Activated CD8-positive, alpha-beta memory T cell treated with anti-CD3 and anti-CD28 coated beads for 48 hours (primary cell): ENCODE measurements at regions not wholly inside any gene's neighbourhood (a gene's known extent, or its start where the extent isn't known, plus 50 kb on each side); places are given as distances from the start of the nearest gene placed in this dataset.
A peak's percentile ranks its signal among the peaks of the same experiment; 100 is the strongest.
"Not testable (repeated sequence)": the region's sequence is repeated elsewhere in the genome, so short reads cannot be mapped to it uniquely, and the experiment has no call there.

Experiments used
- DNase-seq, 3 experiments: peaks; one replicate each; pipeline ENCODE4 v3.0.0-alpha.2; 2020; ENCODE audit warnings: low read depth in 2 of 3, low spot score in 2 of 3

DNA sequence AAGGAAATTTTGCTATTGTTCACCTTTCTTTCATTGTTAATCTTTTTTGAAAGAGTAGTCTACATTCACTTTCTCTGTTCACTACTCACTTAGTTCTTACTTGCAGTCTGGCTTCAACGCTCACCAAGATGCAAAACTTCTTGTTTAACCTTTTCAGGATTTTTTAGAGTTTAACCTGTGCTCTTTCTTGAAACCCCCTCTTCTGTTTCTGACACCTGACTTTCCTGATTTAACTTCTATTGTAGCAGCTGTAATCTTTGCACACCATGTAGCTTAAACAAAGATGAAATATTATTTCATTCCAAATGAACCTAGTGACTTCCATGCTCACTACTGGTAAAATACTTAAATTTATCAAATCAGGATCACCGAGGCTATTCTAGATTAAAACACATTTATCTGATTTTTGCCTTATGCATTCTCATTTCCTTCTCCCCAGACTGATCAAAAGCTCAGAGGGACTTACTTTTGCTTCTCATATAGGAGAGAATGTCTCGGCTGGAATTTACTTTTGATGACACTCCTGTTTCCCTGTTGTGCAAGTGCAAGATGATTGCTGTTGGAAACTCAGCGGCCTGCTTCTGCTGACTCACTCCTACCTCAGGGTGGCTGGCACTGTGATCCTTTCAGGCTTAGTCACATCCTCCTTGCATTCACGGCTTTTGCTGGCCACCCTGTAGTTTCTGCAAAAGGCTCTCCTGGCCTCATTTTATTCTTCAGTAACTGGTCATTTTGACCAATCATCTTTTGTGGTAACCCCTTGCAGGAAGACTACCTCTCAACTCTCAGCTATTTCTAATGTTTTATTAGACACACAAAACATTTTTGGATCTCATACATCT lies 109.3 kb upstream of the IFNE start:
- DNase-seq = peak in 2 of 3 experiments; percentile 13 to 26

DNA sequence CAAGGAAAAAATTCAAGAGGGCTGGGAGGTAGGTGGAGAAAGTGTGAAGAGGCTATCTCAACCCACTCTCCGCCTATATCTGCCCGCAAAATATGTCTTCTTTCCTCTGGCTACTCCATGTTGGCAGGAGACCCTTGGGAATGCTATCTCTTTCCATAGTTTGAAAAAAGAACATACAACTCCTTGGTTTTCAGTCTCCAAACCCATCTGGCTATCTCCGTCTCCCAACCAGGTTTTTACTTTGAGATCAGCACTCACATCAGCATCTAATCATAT lies 109.9 kb upstream of the IFNE start:
- no peak for DNase-seq

DNA sequence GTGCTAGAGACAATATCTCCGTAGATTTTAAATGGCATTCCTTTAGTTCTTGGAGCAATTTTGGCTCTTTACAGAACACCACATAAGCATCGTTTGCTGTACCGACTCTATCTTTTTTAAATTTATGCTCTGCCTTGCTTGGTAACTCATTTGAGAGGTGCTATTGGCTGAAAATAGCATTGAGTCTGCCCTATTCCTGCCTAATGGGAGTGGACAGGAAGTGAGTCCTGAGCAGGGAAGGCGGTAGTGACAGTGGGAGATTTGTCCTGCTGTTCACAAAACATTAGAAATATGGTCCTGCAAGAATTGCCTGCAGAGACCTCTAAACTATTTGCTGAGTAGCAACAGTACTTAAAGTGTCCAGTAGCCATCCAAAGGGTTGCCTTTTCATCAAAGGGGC lies 115.2 kb upstream of the IFNE start:
- no peak for DNase-seq

DNA sequence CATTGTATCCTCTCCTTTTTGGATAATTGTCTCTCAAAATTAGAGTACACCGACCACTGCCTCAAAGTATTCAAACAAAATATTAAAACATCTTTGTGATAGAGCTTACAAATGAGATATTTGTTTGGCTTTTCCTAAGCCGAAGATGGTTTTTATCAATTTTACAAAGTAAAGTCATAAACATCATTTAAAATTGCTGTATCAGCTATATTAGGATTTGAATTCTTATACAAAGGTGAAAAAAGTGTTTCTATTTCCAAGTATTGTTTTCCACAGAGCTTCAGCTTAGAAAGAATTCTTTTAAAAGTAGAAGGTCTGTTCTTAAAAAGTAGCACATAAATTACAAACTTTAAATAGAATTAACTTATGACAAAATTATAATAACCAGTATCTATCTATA lies 116.6 kb upstream of the IFNE start:
- DNase-seq = no peak

DNA sequence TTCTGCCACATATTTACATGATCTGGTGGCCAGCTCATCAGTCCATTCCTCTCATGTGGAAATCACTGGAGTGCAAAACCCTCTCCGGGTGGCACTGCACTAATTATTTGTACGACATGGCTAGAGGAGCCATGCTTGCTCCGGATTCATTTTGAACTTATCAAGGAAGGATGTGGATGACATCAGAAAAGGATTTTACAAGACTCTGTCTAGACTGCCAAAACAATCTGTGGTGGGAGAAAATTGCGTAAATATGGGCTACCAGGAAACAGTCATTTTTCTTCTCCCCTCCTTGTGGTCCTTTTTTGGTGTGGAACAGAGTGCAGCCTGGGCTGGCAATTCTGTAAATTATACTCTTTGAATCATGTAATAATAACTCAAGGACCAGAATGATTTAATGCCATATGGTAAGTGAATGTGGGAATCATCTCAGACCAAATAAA lies 123.4 kb upstream of the IFNE start:
- no peak for DNase-seq

DNA sequence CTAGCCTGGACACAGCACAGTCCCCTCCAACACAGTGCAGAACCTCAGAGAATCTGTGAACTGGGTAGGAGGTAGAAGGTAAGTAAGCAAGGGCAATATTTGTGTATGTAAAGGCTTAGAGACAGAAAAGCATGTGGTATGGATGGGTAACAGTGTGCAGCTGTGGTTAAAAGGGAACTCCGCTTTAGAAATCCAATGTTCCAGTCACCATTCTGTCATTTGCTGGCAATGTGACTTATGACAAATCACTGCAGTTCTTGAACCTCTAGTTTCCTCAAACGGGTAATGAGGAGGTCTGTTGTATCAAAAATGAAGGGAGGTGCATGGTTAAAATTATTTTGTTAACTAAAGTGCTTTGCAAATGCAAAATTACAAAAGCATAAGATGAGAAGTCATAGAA lies 125.5 kb upstream of the IFNE start:
- DNase-seq = no peak

DNA sequence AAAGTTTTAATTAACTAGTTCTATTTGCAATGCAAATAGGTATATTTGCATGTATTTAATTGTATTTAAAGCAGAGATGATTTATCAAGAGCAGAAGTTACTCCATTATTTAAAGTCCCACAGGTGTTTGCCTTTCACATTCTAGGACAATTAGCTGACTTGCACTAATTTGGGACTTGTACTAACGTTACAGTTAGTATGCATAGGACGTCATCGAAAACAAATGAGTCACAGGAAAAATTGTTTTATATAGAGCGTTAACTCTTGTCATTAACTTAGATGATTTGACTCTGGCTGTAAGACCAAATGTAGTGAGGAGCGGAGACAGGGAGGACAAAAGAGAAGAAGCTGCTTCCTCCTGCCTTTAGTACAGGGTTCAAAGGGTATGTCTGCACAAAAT lies 126.1 kb upstream of the IFNE start:
- no peak for DNase-seq

DNA sequence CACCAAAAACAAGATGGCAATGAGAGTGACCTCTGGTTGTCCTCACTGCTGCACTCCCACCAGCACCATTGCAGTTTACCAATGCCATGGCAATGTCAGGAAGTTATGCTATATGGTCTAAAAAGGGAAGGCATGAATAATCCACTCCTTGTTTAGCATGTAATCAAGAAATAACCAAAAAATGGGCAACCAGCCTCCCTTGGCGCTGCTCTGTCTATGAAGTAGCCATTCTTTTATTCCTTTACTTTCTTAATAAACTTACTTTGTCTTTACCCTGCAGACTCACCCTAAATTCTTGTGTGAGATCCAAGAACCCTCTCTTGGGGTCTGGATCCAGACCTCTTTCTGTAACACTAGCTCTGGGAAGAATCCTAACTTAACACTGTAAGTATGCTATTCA lies 127.4 kb upstream of the IFNE start:
- no peak for DNase-seq

DNA sequence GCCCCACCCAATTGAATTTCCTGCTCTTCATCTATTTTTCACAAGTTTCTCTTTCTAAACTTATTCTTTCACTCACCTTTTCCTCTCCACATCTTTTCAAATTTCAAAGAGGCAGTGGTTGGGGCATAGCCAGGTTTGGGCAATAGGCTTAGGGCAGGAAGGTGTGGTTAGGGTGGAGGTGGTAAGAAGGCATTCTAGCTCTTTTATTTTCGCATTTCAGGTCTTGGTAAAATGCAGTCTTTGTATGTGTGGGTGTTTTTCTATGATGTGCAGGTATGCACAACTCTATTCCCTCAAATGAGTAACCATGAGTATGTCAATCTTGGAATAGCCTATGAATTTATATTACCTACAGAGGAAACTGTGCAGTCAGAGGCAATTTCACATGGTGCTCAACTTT lies 129.8 kb upstream of the IFNE start:
- no peak for DNase-seq

DNA sequence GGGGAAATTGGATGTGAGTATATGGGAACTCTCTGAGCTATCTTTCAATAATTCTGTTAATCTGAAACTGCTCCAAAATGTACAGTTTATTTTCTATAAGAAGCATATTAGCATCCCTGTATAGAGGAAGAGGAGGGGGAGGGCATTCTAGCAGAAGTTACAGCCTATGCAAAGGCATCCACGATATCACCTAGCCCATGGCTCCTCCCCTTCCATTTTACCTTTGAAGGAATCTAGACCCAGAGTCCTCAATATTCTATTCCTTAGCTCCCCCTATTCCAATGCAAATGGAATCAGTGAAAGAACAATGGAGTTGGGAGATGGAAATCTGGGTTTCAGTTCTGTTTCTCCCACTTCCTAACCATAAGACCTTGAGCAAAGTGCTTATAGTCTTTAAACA lies 132.9 kb upstream of the IFNE start:
- DNase-seq = no peak

DNA sequence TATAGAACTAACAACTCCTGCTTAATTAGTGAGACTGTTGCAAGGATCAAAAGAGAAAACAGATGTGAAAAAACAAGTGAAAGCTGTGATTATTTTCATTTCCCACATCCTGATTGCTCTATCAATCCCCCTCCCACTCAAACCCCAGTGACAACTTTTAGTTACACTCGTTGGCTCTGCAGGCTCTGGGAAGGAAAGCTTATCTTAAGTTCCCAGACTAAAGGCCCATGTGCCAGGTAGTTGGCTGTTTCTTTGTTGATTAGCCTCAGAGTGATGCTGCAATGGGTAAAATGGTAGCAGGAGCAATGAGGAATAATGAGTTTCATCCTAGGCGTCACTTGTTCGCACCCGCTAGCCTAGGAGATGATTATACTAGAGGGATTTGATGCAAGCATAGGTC lies 133.3 kb upstream of the IFNE start:
- no peak for DNase-seq

DNA sequence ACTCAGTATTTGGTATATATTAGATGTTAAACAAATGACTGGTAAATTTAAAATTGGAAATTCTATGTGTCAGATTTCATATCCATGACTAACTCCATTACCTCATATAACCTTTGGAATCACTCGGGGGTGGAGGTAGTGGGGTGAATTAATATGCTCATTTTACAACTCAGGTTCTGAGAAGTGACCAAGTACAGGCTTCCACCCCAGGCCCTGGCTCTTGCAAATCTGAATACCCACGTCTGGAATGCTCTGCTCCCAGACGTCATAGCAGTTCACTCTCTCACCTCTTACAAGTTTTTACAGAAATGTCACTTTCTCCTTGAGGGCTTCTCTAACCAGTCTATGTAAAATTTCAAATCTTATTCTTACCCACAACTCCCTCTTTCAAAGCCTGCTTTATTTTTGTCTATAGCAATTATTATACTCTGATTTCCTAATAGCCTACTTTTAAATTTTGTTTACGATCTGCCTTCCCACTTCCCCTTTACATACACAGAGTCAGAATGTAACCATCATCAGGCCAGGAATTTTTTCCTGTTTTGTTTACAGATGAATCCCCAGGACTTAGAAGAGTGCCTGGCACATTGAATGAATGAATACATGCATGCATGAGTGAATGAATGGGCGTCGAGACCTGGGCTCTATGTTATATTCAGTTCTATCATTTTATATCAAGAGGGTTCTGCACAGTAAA lies 134.1 kb upstream of the IFNE start:
- DNase-seq = no peak

DNA sequence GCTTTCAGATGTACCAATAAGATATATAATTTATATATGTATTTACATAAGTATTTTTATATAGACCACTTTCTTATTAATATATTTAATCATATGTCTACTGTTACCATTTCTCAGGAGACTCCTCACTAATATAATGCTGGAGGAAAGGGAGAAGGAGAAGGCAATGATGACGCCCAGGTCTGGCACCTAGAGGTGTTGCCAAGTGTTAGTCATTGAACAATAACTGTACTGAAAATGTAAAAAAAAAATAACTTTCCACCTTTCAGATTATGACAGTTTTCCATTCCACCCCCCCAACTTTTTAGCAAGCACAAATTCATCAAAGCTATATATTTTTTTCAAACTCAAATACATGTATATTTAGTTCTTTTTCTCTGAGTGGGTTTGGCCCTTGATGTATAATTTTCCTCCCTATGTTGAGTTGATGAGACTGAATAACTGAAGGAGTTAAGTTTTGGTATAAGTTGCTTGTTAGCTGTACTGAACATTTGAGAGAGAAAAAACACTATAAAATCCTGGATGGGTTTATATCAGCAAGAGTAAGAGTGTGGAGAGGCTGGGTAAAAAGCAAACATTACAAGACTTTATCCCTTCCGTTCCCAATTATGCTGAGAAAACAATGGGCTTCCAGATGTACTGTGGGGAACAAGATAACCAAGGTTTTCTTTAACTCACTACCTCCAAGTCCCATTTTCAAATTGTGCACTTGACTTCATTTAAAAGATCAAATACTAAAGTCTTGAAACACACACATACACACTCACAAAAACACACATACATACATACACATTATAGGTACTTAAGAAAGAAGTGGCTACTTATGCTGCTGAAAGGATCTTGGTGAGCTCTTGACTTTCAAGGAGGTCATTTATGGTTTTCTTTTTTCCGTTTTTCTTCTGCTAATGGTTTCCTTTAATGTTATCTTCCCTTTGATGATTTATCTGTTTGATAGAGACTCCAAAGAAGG lies 142.8 kb upstream of the IFNE start:
- DNase-seq = no peak

DNA sequence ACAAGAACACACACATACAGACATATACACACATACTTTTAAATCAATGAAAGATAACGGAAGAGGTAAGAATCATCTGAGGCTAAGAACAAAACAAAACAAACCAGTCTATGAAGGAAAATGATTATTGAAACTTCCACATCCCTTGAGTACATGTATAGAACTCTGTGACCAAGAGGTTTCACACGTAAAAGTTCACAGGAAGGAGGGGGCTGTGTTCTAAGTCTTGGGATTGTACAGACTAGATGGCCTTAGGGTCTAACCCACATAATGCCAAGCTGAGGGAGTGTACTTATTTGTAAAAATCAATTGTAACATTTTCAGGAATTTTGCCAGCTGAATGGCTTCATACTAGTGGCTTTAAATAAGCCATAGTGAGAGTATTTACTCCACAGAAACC lies 144.4 kb upstream of the IFNE start:
- DNase-seq = no peak

DNA sequence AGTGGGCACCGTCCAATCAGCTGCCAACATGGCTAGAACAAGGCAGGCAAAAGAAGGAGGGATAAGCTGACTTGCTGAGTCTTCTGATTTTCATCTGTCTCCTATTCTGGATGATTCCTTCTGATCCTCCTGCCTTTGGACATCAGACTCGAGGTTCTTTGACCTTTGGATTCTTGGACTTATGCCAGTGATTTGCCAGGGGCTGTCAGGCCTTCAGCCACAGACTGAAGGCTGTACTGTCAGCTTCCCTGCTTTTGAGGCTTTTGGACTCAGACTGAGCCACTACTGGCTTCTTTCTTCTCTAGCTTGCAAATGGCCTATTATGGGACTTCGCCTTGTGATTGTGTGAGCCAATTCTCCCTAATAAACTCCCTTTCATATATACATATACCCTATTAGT lies 146.8 kb upstream of the IFNE start:
- DNase-seq = not testable (repeated sequence)

DNA sequence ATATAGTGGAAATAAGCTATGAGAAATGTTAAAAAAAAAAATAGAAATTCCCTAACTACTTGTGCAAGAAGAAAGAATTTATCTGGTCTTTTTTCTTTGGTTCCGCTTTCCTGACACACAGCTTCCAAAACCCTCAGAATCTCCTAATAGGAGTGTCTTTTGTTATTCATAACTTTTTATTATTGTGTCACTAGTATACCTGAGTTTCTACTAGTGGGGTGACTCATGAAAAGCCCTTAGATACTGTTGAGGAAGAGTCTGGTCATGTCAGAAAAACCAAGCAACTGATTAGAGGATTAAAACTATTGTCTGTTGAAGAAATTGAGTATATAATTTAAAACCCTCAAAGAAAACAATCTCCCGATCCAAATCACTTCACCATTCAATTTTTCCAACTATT lies 152.8 kb upstream of the IFNE start:
- no peak for DNase-seq

DNA sequence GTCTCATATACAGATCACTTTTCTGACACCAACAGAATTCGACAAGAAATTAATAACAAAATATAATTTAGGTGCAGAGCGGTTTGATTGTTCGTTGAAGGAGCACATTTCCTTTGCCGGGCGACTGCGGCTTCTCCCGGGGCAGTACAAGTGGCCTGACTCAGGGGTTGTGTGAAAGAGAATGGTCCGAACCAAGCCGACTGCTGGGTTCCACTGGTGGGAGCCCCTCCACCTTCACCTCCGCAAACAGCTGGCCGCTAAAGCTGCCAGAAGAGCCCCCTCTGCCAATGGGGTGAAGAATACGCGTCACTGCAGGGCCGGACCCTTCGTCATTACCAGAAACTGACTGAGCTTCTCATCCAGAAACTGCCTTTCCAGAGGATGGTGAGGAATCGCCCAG lies 156.0 kb upstream of the IFNE start:
- no peak for DNase-seq

DNA sequence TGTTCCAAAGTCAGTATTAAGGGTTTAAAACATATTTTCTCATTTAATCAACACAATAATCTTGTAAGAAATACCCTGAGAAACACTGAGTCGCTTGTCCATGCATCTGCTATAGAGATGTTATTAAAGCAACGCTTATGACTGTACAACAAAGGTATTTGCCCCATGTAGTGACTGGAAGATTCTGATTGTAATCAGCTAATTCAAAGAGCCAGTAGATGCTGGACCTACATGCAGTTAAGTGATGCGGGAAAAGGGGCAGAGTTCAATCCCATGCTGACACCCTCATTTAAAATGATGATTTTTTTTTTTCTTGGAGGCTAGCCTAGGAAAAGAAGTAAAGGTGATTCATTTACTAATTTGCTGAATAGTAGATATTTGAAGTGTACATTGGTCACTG lies 149.3 kb upstream of the MTAP start:
- DNase-seq = no peak

DNA sequence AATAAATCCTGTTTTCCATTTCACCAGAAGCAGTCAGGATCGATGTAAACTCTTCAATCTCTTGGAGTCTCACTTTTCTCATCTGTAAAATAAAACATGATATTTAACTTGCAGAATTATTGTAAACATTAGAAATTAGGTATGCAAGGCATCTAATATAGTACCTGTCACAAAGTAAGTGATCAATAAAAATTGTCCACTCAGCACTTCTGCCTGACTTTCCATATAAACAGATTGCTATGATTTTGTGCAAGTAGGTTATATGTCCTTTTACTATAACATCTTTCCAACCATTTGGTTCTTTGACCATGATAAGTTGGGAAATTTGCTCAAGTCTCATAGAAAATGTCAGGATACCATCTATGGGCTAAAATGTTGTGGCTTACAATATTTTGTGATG lies 148.8 kb upstream of the MTAP start:
- DNase-seq = no peak

DNA sequence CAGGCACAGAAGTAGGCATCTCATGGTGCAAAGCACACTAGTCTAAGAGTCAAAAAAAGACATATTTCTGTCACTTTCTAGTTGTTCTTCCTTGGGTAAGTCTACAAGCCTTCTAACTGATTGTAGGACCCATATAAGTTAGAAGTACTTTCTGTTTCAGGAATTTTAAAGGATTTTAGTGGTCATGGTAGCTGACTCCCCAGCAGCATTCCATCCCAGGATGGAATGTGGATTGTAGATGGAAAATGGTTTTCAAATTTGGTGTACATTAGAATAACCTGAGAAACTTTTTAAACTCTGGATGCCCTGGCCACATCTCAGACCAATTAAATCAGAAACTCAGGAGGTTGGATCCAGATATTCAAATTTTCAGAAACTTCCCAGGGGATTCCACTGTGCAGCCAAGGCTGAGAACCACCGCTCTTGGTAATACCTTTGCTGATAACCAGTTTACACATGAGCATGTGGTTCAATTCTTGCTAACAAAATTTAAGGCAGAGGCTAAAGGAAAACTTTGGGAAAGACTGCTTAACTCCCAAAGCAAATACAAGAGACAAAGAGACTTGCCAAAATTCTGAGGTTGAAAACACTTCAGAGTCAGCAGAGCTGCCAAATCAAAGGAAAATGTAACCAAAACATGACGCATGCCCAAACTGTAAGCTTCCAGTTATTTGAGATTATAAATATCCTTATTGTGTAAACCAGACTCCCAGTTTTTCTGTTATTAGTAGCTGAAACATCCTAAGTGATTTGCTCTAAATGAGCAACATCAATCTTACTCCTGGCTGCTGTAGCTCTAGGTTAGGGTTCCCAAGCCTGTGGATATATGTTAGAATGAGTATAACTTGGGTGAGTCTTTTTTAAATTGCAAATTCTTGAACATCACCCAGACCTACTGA lies 145.4 kb upstream of the MTAP start:
- DNase-seq = no peak
